ENCODE measurements at regions not wholly inside any gene's neighbourhood (a gene's known extent, or its start where the extent isn't known, plus 50 kb on each side); places are given as distances from the start of the nearest gene placed in this dataset.
A peak's percentile ranks its signal among the peaks of the same experiment; 100 is the strongest.
"Not testable (repeated sequence)": the region's sequence is repeated elsewhere in the genome, so short reads cannot be mapped to it uniquely, and the experiment has no call there.

DNA sequence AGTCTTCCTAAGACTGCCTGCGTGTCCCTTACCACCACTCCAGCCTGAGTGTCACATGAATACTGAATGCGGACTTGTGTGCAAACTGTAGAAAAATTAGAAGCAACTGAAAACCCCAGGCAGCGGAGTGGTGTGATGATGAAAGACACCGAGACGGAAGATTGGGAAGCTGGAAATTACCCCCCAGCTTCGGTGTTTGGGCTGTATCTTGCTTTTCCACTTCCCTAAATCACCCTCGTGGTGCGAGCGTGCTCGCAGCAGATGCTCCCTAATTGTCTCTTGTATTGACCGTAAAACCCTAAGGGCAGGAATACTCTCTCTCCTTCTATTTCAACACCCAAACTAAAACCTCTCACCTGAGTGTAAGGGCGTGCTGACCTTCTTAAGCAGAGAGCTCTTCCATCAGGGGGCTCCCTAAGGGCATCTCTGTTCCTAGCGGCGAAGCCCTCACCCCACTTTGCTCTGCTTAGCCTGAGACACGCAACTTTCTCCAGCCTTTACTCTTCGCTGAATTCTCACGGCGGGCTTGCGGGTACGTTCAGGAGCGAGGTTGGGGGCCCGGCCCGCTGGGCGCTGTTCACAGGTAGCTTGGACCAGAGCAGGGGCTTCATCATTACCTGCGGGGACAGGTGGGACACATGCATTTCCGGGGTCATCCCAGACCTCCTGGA is 62.4 kb downstream of the CRYBB2 start:
- no peak for ATAC-seq

DNA sequence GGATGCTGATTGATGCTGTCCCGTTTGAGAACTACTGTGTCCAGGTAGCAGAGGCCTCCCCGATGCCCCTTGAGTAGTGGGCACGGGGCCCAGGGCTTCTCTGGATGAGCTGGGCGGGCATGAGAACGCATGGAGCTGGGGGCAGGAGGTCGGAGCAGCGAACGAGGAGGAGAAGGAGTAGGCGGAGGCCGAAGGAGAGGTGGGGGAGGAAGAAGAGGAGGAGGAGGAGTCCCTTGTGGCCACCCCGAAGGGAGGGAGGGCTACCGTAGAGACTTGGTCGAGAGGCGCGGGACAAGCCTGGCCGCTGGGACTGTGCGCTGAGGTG is 62.9 kb downstream of the CRYBB2 start:
- no peak for ATAC-seq

DNA sequence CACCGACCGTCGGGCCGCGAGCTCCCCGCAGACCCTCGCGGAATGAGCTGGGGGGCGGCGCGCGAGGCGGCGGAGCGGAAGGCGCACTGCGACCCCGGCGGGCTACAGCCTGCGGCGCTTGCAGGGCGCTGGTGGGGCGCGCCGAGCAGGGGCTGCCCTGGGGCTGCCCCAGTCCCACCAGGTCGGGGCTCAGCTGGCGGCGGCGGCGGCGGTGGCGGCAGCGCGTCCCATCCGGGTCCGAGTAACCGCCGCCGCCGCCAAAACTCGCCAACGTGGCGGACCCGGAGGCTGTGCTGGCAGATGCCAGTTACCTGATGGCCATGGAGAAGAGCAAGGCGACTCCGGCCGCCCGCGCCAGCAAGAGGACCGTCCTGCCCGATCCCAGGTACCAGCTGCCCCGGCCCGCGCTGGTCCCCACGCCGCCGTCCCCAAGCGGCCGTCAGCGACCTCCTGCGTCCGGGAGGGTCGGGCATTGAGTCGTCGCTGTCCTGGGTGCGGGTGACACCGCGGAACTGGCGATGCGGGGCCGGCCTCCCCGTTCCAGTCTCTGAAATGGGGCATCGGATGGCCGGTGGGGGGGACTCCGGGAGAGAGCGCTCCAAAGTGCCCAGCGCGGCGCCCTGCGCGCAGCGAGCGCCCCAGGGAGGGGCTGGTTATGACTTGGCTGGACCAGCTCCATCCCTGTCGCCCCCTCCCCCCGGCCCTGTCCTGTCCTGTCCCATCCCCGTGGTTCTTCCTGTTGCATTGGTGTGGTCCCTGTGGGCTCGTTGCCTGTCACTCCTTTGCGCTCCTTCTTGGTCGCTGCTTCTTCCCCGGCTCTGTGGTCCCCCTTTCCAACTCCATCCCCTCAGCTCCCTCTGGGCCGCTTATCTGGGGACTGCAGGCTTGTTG is 63.5 kb downstream of the CRYBB2 start:
- no peak for ATAC-seq

DNA sequence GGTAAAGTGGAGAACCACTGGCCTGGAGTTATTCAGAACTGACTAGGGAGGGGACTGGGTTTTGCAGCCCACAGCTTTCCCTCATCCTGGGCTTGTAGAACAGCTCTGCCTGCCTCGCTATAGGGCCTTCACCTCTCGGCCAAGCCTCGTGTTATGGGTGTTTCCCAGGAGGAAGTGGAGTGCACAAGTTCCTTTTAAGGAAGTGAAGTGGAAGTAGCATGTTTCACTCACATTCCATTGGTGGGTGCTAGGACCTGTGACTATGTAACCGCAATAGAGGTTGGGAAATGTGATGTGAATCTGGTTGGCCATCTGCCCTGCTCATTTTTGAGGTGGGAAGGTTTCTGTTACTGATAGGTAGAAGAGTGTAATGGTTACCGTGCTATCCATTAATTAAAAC is 69.0 kb downstream of the CRYBB2 start:
- not testable (repeated sequence) for ATAC-seq

DNA sequence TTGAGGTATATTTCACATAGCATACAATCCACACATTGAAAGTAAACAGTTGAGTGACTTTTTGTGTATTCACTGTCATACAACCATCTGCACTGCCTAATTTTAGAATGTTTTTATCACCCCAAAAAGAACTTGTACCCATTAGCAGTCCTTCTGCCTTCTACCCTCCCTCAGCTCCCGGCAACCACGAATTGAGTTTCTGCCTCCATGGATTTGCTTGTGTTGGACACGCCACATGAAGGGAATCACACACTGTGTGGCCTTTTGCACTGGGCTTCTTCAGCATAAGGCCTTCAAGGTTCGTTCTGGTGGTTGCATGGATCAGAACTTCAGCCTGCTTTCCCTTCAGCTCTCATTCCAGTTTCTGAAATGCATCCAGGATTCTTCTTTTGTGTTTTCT is 82.5 kb downstream of the CRYBB2 start:
- ATAC-seq, result not testable (repeated sequence)

DNA sequence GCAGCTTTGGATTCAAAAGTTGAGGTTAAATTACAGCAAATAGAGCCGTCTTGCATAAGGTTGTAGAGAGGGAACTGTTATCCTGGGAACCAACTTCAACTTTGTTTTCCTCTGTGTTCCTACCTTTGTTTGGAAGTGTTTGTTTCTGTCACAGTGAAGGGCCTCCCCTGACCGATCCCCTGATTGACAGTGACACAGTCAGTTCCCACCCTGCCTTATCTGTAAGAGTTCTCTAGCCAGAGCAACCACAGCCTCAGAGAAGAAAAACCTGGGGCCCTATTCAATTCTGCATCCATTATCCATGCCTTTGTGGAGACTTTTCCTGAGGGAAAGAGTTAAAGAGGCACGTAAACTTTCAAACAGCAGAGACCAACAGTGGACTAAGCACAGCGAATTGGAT is 90.1 kb downstream of the CRYBB2 start:
- ATAC-seq, result not testable (repeated sequence)

DNA sequence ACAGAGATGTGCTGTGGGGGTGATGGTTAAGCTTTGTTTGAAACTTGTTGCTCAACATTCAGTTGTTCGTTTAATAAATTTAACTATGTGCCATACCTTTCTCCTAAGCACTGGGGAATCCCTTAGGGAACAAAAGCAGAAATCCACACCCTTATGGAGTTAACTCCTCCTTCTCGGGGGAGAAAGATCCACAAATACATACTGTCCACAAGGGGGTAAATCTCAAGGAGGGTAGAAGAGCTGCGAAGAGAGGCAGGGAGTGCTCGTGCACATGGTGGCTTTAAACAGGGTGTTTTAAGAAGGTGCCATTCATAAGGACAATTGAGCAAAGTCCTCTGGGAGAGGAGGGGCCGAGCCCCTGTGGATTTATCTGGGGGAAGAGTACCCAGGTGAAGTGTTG is 92.5 kb downstream of the CRYBB2 start:
- not testable (repeated sequence) for ATAC-seq

DNA sequence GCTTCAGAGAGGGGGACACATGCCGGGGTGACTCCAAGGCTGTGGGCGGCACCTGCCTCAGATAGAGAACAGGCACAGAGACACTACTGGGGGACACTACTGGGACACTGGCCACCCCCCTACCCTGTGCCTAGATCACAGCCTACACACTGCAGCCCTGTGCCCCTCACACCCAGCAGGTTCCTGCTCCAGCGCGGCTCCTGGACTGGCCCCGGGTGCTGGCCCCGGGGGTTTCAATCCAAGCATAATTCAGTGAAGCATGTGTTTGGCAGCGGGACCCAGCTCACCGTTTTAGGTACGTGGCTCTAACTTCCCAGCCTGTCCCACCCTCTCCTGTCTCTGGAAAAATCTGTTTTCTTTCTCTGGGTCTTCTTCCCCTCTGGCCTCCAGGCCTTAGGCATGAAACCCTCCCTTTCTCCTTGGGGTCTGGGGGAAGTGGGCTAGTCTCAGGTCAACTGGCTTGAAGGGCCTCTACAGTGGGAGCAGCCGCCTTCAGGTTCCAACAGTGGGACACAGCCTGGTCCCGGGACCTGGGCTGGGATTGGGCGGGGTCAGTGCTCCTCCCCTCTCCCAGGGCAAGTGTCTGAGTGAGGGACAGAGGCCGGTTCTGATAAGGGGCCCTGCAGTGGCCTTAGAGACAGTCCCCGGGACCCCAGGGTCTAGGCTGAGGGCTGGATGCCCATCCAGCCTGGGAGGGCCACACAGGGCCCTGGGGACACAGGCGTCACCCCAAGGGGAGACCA is 98.8 kb downstream of the CRYBB2 start:
- ATAC-seq, result no peak

DNA sequence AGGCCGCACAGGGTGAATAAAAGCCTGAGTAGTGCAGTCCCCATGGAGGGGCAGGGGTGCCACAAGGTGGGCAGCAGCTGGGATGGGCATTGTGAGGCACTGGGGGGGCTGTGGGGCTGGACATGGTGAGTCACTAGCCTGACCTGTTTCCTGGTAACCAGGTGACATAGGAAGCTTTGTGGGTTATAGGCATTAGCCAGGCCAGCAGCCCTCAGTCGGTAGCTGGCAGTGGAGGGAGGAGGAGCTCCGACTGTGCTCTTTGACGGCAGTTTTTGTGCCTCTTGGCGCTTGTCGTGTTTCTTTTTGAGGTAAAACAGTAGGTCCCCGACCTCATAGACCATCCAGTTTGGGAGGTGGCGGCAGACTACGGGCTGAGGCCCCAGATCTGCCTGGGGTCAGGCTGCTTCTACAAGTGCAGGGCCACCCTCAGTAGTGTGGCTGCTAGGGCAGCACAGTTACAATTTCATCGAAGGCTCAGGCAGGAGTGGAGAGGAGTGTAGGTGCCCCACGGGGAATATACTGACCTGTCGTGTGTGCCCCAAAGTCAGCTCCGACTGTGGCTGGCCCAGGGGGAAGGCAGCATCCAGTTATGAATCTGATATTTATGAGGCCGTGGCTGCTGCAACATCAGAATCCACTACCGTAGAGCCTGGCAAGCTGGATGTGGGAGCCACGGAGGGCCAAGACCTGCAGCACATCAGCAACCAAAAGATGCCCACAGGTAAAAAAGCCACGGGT is 107.7 kb downstream of the CRYBB2 start:
- ATAC-seq, result no peak

DNA sequence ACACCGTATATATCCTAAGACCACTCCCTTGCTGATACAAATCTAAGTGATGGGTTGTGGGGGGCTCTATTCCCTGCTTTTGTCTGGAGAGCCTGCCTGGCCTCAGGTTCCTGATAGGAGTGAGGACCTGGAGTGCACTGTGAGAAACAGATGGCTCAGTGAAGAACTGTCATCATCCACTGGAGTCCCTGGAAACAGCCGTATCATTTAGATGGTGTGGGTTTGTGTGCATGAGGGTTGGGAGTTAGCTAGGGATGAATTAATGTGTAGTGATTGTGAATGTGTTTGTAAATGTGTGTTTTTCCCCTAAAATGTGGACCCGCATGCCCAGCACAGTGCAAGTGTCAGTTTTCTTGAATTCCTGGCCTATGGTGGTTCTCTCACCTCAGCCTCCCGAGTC is 111.6 kb downstream of the CRYBB2 start:
- no peak for ATAC-seq

DNA sequence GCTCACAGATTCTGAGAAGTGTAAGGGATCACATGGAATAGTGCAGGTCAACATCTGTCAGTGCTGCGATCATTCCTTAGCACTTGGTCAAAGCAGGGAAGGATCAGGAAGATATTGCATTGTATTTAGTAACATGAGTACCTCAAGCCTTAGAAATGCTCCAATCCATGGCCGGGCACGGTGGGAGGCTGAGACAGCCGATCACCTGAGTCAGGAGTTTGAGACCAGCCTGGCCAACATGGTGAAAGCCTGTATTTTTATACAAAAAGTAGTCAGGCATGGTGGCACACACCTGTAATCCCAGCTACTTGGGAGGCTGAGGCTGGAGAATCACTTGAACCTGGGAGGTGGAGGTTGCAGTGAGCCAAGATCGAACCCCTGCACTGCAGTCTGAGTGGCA is 112.5 kb downstream of the CRYBB2 start:
- ATAC-seq, result not testable (repeated sequence)

DNA sequence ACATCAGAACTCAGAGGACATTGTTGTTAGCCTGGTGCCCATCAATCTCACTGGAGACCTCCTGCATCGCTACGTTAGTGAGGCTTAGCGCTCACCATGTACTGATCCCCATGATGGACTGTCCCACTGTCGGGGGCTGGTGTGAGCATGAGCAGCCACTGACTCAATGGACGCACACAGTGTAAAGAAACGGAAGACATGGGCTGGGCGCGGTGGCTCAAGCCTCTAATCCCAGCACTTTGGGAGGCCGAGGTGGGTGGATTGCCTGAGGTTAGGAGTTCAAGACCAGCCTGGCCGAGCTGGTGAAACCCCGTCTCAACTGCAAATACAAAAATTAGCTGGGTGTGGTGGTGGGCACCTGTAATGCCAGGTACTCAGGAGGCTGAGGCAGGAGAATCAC is 112.9 kb downstream of the CRYBB2 start:
- no peak for ATAC-seq

DNA sequence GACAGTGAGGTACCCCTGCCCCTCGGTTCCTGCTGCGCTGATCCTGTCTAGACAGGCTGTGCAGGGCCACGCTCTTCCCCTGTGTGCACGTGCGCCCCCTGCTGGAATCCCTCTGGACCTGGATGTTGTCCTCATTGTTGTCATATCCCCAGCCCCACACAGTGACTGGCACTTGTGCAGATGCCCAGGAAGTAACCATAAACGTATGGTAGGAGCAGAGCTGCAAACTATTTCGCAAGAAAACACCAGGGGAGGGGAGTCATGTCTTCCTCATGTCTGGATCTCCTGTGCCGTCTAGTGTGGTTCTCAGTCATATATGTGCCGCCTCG is 114.7 kb downstream of the CRYBB2 start:
- ATAC-seq, result peak in 1 of 2 donors; percentile 25

DNA sequence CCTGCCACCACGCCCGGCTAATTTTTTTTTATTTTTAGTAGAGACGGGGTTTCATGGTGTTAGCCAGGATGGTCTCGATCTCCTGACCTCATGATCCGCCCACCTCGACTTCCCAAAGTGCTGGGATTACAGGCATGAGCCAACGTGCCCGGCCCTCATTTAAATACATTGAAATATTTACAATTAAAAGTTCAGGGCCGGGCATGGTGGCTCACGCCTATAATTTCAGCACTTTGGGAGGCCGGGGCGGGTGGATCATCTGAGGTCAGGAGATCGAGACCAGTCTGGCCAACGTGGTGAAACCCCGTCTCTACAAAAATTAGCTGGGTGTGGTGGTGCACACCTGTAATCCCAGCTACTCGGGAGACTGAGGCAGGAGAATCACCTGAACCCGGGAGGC is 115.2 kb downstream of the CRYBB2 start:
- ATAC-seq, result not testable (repeated sequence)

DNA sequence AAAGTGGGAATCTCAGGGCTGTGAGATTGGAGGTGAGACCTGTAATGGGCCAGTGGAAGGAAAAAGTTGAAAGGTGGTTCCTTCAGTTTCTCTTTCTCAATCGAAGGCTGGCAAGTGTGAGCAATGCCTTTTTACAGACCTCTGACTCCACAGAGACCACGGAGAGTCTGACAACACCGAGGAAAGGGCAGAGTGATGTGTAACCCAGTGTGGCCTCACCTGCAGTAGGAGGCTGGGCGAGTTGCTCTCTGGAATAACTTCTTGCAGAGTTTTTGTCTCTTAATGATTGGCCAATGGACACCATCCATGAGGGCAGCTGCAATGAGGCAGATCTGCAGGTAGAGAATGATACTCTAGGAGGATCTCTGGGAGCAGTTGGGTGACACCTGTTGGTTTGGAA is 115.8 kb downstream of the CRYBB2 start:
- ATAC-seq, result peak in 1 of 2 donors; percentile 20

DNA sequence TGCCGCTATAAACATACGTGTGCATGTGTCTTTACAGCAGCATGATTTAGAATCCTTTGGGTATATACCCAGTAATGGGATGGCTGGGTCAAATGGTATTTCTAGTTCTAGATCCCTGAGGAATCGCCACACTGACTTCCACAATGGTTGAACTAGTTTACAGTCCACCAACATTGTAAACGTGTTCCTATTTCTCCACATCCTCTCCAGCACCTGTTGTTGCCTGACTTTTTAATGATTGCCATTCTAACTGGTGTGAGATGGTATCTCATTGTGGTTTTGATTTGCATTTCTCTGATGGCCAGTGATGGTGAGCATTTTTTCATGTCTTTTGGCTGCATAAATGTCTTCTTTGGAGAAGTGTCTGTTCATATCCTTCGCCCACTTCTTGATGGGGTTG is 121.1 kb downstream of the CRYBB2 start:
- not testable (repeated sequence) for ATAC-seq

DNA sequence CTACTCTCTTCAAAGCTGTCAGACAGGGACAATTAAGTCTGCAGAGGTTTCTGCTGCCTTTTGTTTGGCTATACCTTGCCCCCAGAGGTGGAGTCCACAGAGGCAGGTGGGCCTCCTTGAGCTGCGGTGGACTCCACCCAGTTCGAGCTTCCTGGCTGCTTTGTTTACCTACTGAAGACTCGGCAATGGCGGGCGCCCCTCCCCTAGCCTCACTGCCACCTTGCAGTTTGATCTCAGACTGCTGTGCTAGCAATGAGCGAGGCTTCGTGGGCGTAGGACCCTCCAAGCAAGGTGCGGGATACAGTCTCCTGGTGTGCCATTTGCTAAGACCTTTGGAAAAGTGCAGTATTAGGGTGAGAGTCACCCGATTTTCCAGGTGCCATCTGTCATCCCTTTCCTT is 124.9 kb downstream of the CRYBB2 start:
- not testable (repeated sequence) for ATAC-seq

DNA sequence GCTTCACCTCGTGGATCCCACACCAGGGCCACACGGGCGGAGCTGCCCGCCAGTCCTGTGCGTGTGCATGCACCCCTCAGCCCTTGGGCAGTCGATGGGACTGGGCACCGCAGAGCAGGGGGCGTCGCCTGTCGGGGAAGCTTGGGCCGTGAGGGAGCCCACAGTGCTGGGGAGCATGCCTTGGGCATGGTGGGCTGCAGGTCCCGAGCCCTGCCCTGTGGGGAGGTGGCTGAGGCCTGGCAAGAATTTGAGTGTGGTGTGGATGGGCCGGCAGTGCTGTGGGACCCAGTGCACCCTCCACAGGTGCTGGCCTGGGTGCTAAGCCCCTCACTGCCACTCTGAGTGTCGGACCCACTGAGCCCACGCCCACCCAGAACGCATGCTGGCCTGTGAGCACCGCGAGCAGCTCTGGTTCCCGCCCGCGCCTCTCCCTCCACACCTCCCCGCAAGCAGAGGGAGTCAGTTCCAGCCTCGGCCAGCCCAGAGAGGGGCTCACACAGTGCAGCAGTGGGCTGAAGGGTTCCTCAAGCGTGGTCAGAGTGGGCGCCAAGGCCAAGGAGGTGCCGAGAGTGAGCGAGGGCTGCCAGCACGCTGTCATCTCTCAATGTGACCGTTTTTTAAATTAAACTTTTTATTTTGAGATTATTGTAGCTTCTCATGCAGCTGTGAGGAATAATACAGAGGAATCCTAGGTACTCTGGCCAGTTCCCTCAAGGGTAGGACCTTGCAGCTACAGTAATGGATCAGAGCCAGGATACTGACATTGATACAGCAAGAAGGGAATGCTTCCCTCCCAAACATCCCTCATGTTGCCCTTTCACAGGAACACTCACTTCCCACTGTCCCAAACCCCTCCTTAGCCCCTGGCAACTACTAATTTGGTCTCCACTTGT is 127.7 kb downstream of the CRYBB2 start:
- ATAC-seq, result no peak

DNA sequence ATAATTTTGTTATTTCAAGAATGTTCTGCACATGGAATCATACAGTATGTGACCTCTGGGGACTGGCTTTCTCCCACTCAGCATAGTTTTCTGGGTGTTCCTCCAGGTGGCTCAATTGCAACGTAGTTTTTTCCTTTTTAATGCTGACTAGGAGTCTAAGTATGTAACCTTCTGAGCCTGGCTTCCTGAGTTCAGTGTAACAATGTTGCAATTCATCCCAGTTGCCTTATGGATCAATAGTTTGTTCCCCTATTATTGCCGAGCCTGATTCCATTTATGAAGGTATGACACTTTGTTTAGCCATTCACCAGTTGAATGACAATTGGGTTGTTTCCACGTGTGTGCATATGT is 128.3 kb downstream of the CRYBB2 start:
- no peak for ATAC-seq

DNA sequence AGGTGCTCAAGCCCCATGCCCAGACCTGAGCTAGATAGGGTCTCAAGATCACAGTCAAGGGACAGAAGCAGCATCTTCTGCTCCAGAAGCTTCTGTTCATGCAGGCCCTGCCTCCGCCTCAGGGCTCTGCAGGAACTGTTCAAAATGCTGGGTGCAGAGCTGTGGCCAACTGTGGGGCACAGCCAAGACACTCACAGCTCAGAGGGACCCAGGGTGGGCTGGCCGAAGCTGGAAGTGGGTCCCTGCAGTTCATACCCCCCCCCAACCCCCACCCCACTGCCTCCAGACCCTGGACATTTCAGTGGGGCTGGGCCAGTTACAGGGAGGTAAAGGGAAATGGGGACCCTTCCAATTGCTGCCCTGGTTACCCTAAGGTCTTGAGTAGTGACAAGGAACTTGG is 129.0 kb downstream of the CRYBB2 start:
- ATAC-seq, result no peak

DNA sequence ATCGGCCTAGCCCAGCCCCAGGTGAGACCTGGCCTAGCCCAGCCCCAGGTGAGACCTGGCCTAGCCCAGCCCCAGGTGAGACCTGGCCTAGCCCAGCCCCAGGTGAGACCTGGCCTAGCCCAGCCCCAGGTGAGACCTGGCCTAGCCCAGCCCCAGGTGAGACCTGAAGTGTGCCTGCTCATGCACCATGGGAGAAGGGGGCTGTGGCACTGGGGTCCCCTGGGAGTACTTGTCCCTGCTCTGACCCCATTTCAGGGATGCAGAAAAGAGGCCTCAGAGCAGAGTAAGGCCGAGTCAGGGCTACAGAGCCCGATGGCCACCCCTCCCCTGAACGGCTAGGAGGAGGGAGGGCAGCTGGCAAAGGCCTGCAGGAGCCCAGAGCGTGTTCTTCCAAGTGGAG is 129.6 kb downstream of the CRYBB2 start:
- not testable (repeated sequence) for ATAC-seq

DNA sequence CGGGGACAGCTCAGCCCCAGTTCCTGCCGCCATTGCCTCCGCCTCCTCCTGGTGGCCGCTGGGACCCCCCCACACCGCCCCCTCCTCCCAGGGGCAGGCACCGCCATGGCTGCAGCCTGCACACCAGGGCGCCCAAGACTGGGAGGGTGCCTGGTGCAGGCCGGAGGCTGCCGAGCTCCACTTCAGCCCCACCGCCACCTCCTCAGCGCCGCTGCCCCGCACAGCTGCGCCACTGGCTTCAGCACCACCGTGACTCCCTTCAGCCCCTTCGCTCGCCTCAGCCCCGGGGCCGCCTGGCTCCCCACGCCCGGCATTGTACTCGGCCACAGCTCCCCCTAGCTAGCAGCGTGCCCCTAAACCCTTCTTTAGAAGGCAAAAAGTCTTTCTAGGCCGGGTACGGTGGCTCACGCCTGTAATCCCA is 131.1 kb downstream of the CRYBB2 start:
- no peak for ATAC-seq
